H1 (cell line): ENCODE measurements at regions not wholly inside any gene's neighbourhood (a gene's known extent, or its start where the extent isn't known, plus 50 kb on each side); places are given as distances from the start of the nearest gene placed in this dataset.
A peak's percentile ranks its signal among the peaks of the same experiment; 100 is the strongest.
"Not testable (repeated sequence)": the region's sequence is repeated elsewhere in the genome, so short reads cannot be mapped to it uniquely, and the experiment has no call there.

Experiments
- CTCF ChIA-PET: fragments of 300-600 bp; sonication (Branson Sonifier 250); formaldehyde crosslinking; loops from one replicate; lab custom pipeline; 2021; ENCODE audit not compliant: partially characterized antibody; lab: Charles Lee
- POLR2A ChIA-PET: fragments of 300-600 bp; sonication (Branson Sonifier 250); formaldehyde crosslinking; loops from one replicate; lab custom pipeline; 2021; ENCODE audit warnings: inconsistent platforms; ENCODE audit not compliant: partially characterized antibody; lab: Charles Lee
- DNase-seq, 2 experiments: peaks; one replicate each; pipeline versions ENCODE4 v3.0.0 to v3.0.0-alpha.2; 2010 to 2022; ENCODE audit warnings: low spot score in 2 of 2, low read depth in 1 of 2, mixed read lengths in 1 of 2
- FAIRE-seq: peaks from 2 replicates; lab custom pipeline; 2011; peaks lifted over from hg19 to GRCh38; lab: Jason Lieb, UNC
- H2AFZ ChIP-seq: 2 replicates; pipeline ENCODE4 v1.8.1; 2012; ENCODE audit warnings: low read length, inconsistent platforms
- H2AK5ac ChIP-seq: 2 replicates; pipeline ENCODE4 v1.6.1; 2013; ENCODE audit warnings: low read depth, low read length
- H2BK120ac ChIP-seq: replicated peaks from 2 replicates; pipeline ENCODE3; 2013; ENCODE audit warnings: low read depth, low read length, inconsistent platforms
- H2BK12ac ChIP-seq: 2 replicates; pipeline ENCODE4 v1.6.1; 2013; ENCODE audit warnings: low read depth, low read length
- H2BK15ac ChIP-seq: 2 replicates; pipeline ENCODE4 v1.6.1; 2013; ENCODE audit warnings: low read length
- H2BK20ac ChIP-seq: 2 replicates; pipeline ENCODE4 v1.6.1; 2013; ENCODE audit warnings: low read length
- H2BK5ac ChIP-seq: 2 replicates; pipeline ENCODE4 v1.6.1; 2013; ENCODE audit warnings: low read depth, low read length
- H3K14ac ChIP-seq: 2 replicates; pipeline ENCODE4 v1.6.1; 2013; ENCODE audit warnings: inconsistent platforms; ENCODE audit not compliant: insufficient read length
- H3K18ac ChIP-seq: 2 replicates; pipeline ENCODE4 v1.6.1; 2013; ENCODE audit warnings: low read length; ENCODE audit errors: extremely low read depth
- H3K23ac ChIP-seq: 2 replicates; pipeline ENCODE4 v1.6.1; 2013; ENCODE audit warnings: inconsistent platforms; ENCODE audit not compliant: insufficient read length
- H3K23me2 ChIP-seq: 2 replicates; pipeline ENCODE4 v1.6.1; 2013; ENCODE audit warnings: low read depth, low read length
- H3K27ac ChIP-seq: 2 replicates; pipeline ENCODE4 v1.6.1; 2011; ENCODE audit warnings: low read depth, low read length, inconsistent platforms
- H3K27me3 ChIP-seq, 4 experiments: replicated peaks in 1 of 4; 1 replicate in 1 of 4; 2 replicates in 3 of 4; pipeline versions ENCODE4 v1.6.1 to v1.8.1; 2011 to 2013; ENCODE audit warnings: low read length in 3 of 4, mild to moderate bottlenecking in 3 of 4, inconsistent platforms in 2 of 4, mixed read lengths in 2 of 4, moderate library complexity in 1 of 4; ENCODE audit not compliant: control insufficient read depth in 3 of 4, insufficient read depth in 3 of 4; ENCODE audit errors: extremely low read depth in 1 of 4
- H3K36me3 ChIP-seq, 4 experiments: 2 replicates each; pipeline versions ENCODE4 v1.6.1 to v1.8.1; 2011 to 2013; ENCODE audit warnings: mild to moderate bottlenecking in 4 of 4, low read length in 3 of 4, moderate library complexity in 2 of 4, control low read depth in 1 of 4, inconsistent platforms in 1 of 4; ENCODE audit not compliant: insufficient read depth in 4 of 4, control insufficient read depth in 2 of 4
- H3K4ac ChIP-seq: replicated peaks from 2 replicates; pipeline ENCODE3; 2013; ENCODE audit warnings: low read length, low read depth, mixed read lengths, inconsistent platforms; ENCODE audit not compliant: insufficient read length
- H3K4me1 ChIP-seq, 4 experiments: replicated peaks in 1 of 4; 1 replicate in 1 of 4; 2 replicates in 3 of 4; pipeline versions ENCODE4 v1.6.1 to v1.8.1; 2011 to 2013; ENCODE audit warnings: low read length in 3 of 4, inconsistent platforms in 2 of 4, mixed read lengths in 1 of 4; ENCODE audit not compliant: insufficient read depth in 4 of 4, control insufficient read depth in 3 of 4
- H3K4me2 ChIP-seq, 2 experiments: 2 replicates each; pipeline versions ENCODE4 v1.6.1 to v1.8.1; 2011 to 2013; ENCODE audit warnings: low read depth in 2 of 2, low read length in 2 of 2, control low read depth in 1 of 2, inconsistent platforms in 1 of 2, mild to moderate bottlenecking in 1 of 2; ENCODE audit not compliant: insufficient read depth in 1 of 2
- H3K4me3 ChIP-seq, 4 experiments: fragments of 200-600, 300-600 bp in 1 of 4; sonication (generic), shearing (Covaris generic), sonication (Bioruptor Twin) in 1 of 4; 2 replicates each; pipeline versions ENCODE4 v1.5.1 to v1.8.1; 2011 to 2016; ENCODE audit warnings: low read length in 4 of 4, low read depth in 3 of 4, control low read depth in 2 of 4, inconsistent platforms in 2 of 4, mild to moderate bottlenecking in 2 of 4, mixed read lengths in 1 of 4, moderate library complexity in 1 of 4; ENCODE audit not compliant: insufficient read depth in 2 of 4; ENCODE audit errors: extremely low read depth in 1 of 4
- H3K56ac ChIP-seq: replicated peaks from 2 replicates; pipeline ENCODE3; 2013; ENCODE audit warnings: low read depth, mild to moderate bottlenecking, mixed read lengths, low read length, inconsistent platforms; ENCODE audit not compliant: insufficient read length
- H3K79me1 ChIP-seq: 2 replicates; pipeline ENCODE4 v1.6.1; 2013; ENCODE audit warnings: low read depth, low read length, control low read depth
- H3K79me2 ChIP-seq, 2 experiments: 2 replicates each; pipeline versions ENCODE4 v1.6.1 to v1.8.1; 2012 to 2013; ENCODE audit warnings: low read length in 2 of 2, mild to moderate bottlenecking in 2 of 2, inconsistent platforms in 1 of 2; ENCODE audit not compliant: insufficient read depth in 2 of 2, control insufficient read depth in 1 of 2
- H3K9ac ChIP-seq, 4 experiments: replicated peaks in 1 of 4; 1 replicate in 1 of 4; 2 replicates in 3 of 4; pipeline versions ENCODE4 v1.6.1 to v1.8.1; 2011 to 2013; ENCODE audit warnings: low read depth in 3 of 4, low read length in 3 of 4, control low read depth in 2 of 4, mild to moderate bottlenecking in 2 of 4, moderate library complexity in 2 of 4, inconsistent platforms in 1 of 4; ENCODE audit errors: extremely low read depth in 1 of 4
- H3K9me3 ChIP-seq, 2 experiments: 2 replicates each; pipeline versions ENCODE4 v1.6.1 to v1.8.1; 2012 to 2013; ENCODE audit warnings: mild to moderate bottlenecking in 2 of 2, moderate library complexity in 2 of 2, control low read depth in 1 of 2, inconsistent platforms in 1 of 2, low read depth in 1 of 2, low read length in 1 of 2, mixed read lengths in 1 of 2; ENCODE audit not compliant: insufficient read depth in 2 of 2
- H4K20me1 ChIP-seq, 2 experiments: replicated peaks in 1 of 2; 2 replicates each; pipeline versions ENCODE3 to v1.8.1; 2011 to 2013; ENCODE audit warnings: inconsistent platforms in 2 of 2, low read length in 2 of 2, mild to moderate bottlenecking in 1 of 2; ENCODE audit not compliant: insufficient read depth in 2 of 2, control insufficient read depth in 1 of 2
- H4K5ac ChIP-seq: 2 replicates; pipeline ENCODE4 v1.6.1; 2013; ENCODE audit warnings: low read length, low read depth, mixed read lengths, inconsistent platforms; ENCODE audit not compliant: insufficient read length
- H4K8ac ChIP-seq: 2 replicates; pipeline ENCODE4 v1.8.0; 2013; ENCODE audit warnings: mild to moderate bottlenecking, moderate library complexity, low read length, inconsistent platforms; ENCODE audit not compliant: insufficient read depth; ENCODE audit errors: extremely low read depth
- H4K91ac ChIP-seq: replicated peaks from 2 replicates; pipeline ENCODE3; 2013; ENCODE audit warnings: low read length, mixed read lengths, inconsistent platforms; ENCODE audit not compliant: insufficient read length
- EZH2 ChIP-seq: fragments of 200-600 bp; sonication (generic); IDR thresholded peaks from 2 replicates; pipeline ENCODE4 v1.7.1; 2012; ENCODE audit warnings: low read depth, mild to moderate bottlenecking, moderate library complexity, low read length, inconsistent platforms; ENCODE audit not compliant: severe bottlenecking
- KDM1A ChIP-seq: fragments of 200-600, 300-600 bp; sonication (generic); IDR thresholded peaks from 2 replicates; pipeline ENCODE4 v1.7.1; 2016; ENCODE audit warnings: mild to moderate bottlenecking, low read length, borderline replicate concordance
- WGBS, 2 experiments: shearing (Covaris generic) in 1 of 2; methylation state at CpG; one replicate each; pipeline versions ENCODE4 v1.1.6 to v1.1.7; 2013 to 2015; ENCODE audit warnings: low lambda C conversion rate in 2 of 2, mixed read lengths in 2 of 2, inconsistent platforms in 1 of 2, low coverage in 1 of 2, missing lambda C conversion rate in 1 of 2; ENCODE audit not compliant: insufficient replicate concordance in 2 of 2, insufficient coverage in 1 of 2, insufficient read length in 1 of 2; ENCODE audit errors: extremely low coverage in 1 of 2, missing lambda C conversion rate in 1 of 2; 5-methylcytosine and 5-hydroxymethylcytosine counted together

DNA sequence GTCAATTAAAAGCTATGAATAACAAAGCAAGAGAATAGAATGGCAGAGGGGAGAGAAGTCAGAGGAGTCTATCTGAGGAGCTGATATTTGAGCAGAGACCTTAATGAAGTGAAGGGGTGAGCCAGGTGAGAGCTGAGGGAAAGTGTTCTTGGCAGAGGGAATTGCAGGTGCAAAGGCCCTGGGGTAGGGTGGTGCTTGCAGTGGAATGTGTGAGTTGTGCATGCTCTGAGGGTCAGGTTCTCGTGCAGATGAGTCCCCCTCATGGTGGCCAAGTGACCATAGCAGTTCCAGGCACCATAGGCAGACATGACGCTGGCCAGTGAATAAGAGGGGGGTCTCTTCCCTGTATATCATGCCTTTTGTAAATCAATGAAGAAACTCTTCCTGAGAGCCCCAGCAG, 58.9 kb upstream of the ALX4 start:
- H2BK15ac ChIP-seq, result no peak overlapping the region
- H3K4me1 ChIP-seq, result peaks cover 0 to 4% (median 3%) of the 10 kb centered on the region in 4 experiments; a peak in 5 of 7 replicates
- no peaks in the 10 kb centered on the region for H3K79me2 ChIP-seq
- H4K91ac ChIP-seq, result no peak overlapping the region
- H3K27ac ChIP-seq, result no peak overlapping the region
- H3K4me3 ChIP-seq, result no peak overlapping the region
- ChIA-PET POLR2A (no interaction called here), CTCF (no interaction called here)
- TF ChIP-seq EZH2, result no peak
- TF ChIP-seq KDM1A, result peak; percentile 77; the same call in 1 of the 2 replicates
- no peak overlapping the region for H3K56ac ChIP-seq
- no peak overlapping the region for H2BK12ac ChIP-seq
- no peaks in the 10 kb centered on the region; a peak in 2 of 7 replicates for H3K27me3 ChIP-seq
- H3K4me2 ChIP-seq, result no peak overlapping the region
- no peaks in the 10 kb centered on the region for H3K9me3 ChIP-seq
- H3K14ac ChIP-seq, result no peak overlapping the region
- no peak overlapping the region for H4K5ac ChIP-seq
- no peaks in the 10 kb centered on the region for H3K36me3 ChIP-seq
- H2AFZ ChIP-seq, result no peak overlapping the region
- no peak overlapping the region for H2BK20ac ChIP-seq
- H3K18ac ChIP-seq, result no peak overlapping the region
- no peak overlapping the region for H3K9ac ChIP-seq
- no peak overlapping the region for H4K8ac ChIP-seq
- DNase-seq (no peak), FAIRE-seq (no peak)
- H2BK120ac ChIP-seq, result no peak overlapping the region
- no peaks in the 10 kb centered on the region for H4K20me1 ChIP-seq
- H3K23me2 ChIP-seq, result no peaks in the 10 kb centered on the region
- 90% methylated on average over 2 of the region's 2 CpGs; no CpG with 5 or more reads in 1 of the 2 experiments for WGBS, 2 experiments
- no peak overlapping the region for H2AK5ac ChIP-seq
- no peak overlapping the region for H3K23ac ChIP-seq
- H3K79me1 ChIP-seq, result no peaks in the 10 kb centered on the region
- no peak overlapping the region for H2BK5ac ChIP-seq
- H3K4ac ChIP-seq, result peak overlapping the region; percentile 37

DNA sequence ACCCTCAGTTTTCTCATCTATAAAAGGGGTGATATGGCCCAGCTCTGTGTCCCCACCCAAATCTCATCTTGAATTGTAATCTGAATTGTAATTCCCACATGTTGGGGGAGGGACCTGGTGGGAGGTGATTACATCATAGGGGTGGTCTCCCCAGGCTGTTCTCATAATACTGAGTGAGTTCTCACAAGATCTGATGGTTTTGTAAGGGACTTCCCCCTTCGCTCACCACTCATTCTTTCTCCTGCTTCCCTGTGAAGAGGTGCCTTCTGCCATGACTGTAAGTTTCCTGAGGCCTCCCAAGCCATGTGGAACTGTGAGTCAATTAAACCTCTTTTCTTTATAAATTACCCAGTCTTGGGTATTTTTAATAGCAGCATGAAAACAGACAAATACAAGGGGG, 61.1 kb upstream of the ALX4 start:
- H4K8ac ChIP-seq, H3K4me3 ChIP-seq, H3K9me3 ChIP-seq, H2AFZ ChIP-seq, H3K23ac ChIP-seq, H4K20me1 ChIP-seq, H3K27ac ChIP-seq, H3K79me2 ChIP-seq, H3K56ac ChIP-seq, H2BK20ac ChIP-seq, FAIRE-seq, H3K27me3 ChIP-seq, H3K4me1 ChIP-seq, H3K79me1 ChIP-seq, H3K18ac ChIP-seq, H2BK120ac ChIP-seq, H4K91ac ChIP-seq, H3K23me2 ChIP-seq, H2BK12ac ChIP-seq, H3K36me3 ChIP-seq, POLR2A ChIA-PET, H2BK5ac ChIP-seq, H2AK5ac ChIP-seq, H3K4ac ChIP-seq, H3K14ac ChIP-seq, H2BK15ac ChIP-seq, H3K9ac ChIP-seq, H3K4me2 ChIP-seq, H4K5ac ChIP-seq, DNase-seq: not testable (repeated sequence)
- WGBS, 2 experiments, result 76% methylated on average over 1 of the region's 1 CpG; no CpG with 5 or more reads in 1 of the 2 experiments
- CTCF ChIA-PET, result interaction anchor here (1.3 to 3.1 kb wide), 3 partner anchors 19 to 85 kb away, joined by 3 to 8 read pairs (median 7); no protein-coding TSS in a partner anchor
